ENCODE measurements at regions not wholly inside any gene's neighbourhood (a gene's known extent, or its start where the extent isn't known, plus 50 kb on each side); places are given as distances from the start of the nearest gene placed in this dataset.

DNA sequence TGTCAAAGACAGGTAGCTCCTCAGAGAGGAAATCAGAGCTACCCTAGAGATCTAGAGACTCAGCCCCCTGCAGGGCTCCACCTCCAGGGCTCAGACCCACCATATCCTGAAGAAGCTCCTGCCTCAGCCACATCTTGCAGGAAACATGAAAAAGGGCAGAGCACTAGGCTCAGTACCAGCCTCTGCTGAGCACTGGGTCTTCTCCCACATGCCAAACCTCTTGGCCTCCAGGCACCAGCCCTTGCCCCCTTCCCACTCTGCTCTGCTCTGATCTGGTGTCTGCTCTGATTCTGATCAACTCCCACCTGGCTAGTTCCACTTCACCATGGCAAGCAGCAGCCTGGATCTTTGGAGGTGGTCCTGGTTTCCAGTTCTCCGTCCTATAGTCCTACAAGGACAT is 114.3 kb upstream of the SLC66A3 start:
- no peak for DNase-seq
- peaks cover 36 to 39% of the 10 kb centered on the region in 2 experiments for H3K9me3 Mint-ChIP-seq
- Histone ChIP-seq H3K27ac (ENCODE audit: insufficient read length, low read depth, low read length) (no peak overlapping the region), H3K79me1 (ENCODE audit: insufficient read depth, low read depth, low read length, poor library complexity, severe bottlenecking) (no peaks in the 10 kb centered on the region), H2BK5ac (ENCODE audit: insufficient read length, low read length) (no peak overlapping the region), H3K56ac (ENCODE audit: insufficient read length, low read depth, low read length) (no peak overlapping the region), H2BK20ac (ENCODE audit: low read depth, low read length, poor library complexity, severe bottlenecking) (no peak overlapping the region), H3K14ac (ENCODE audit: insufficient read depth, low read length) (no peak overlapping the region), H3K9ac (ENCODE audit: extremely low read depth, insufficient read length, low read length) (no peak overlapping the region), H3K9me3 (ENCODE audit: control insufficient read depth, low read depth, low read length) (no peaks in the 10 kb centered on the region), H3K4me2 (ENCODE audit: insufficient read depth, insufficient read length, low read length) (no peak overlapping the region), H2AFZ (ENCODE audit: low read length) (no peak overlapping the region), H3K23ac (ENCODE audit: insufficient read length, low read depth, low read length) (no peak overlapping the region), H4K5ac (ENCODE audit: insufficient read length, low read depth, low read length) (no peak overlapping the region), H3K23me2 (ENCODE audit: insufficient read length, low read depth, low read length, poor library complexity, severe bottlenecking) (no peaks in the 10 kb centered on the region), H3K4me1 (ENCODE audit: insufficient read depth, low read length) (peaks cover 4% of the 10 kb centered on the region; the same call in 1 of the 2 replicates), H4K20me1 (ENCODE audit: control insufficient read depth, insufficient read depth, insufficient read length) (no peaks in the 10 kb centered on the region), H3K27me3 (ENCODE audit: insufficient read depth, low read length) (no peaks in the 10 kb centered on the region), H2BK15ac (ENCODE audit: low read depth, low read length) (no peak overlapping the region), H4K8ac (replicated peaks; ENCODE audit: insufficient read length, low read depth, low read length) (no peak overlapping the region), H3K4ac (ENCODE audit: low read depth, low read length) (no peak overlapping the region), H3T11ph (ENCODE audit: low read length) (no peak overlapping the region), H4K91ac (ENCODE audit: insufficient read length, low read depth, low read length) (no peak overlapping the region), H2BK120ac (ENCODE audit: low read depth, low read length, poor library complexity, severe bottlenecking) (no peak overlapping the region), H3K79me2 (ENCODE audit: insufficient read depth, low read length) (no peaks in the 10 kb centered on the region), H2BK12ac (ENCODE audit: insufficient read length, low read depth, low read length) (no peak overlapping the region), H2AK5ac (ENCODE audit: insufficient read length, low read length) (no peak overlapping the region), H3K18ac (ENCODE audit: insufficient read length, low read depth, low read length) (no peak overlapping the region)
- peaks cover 6% of the 10 kb centered on the region; the same call in 1 of the 2 replicates for H3K27me3 Mint-ChIP-seq (ENCODE audit: low read depth)
- peaks cover 17 to 18% of the 10 kb centered on the region in 2 experiments for H3K4me1 Mint-ChIP-seq
- no CpG with 5 or more reads among the region's 1 CpG for WGBS (ENCODE audit: extremely low coverage, insufficient read length, low lambda C conversion rate)
- TF ChIP-seq, protein P1, sequence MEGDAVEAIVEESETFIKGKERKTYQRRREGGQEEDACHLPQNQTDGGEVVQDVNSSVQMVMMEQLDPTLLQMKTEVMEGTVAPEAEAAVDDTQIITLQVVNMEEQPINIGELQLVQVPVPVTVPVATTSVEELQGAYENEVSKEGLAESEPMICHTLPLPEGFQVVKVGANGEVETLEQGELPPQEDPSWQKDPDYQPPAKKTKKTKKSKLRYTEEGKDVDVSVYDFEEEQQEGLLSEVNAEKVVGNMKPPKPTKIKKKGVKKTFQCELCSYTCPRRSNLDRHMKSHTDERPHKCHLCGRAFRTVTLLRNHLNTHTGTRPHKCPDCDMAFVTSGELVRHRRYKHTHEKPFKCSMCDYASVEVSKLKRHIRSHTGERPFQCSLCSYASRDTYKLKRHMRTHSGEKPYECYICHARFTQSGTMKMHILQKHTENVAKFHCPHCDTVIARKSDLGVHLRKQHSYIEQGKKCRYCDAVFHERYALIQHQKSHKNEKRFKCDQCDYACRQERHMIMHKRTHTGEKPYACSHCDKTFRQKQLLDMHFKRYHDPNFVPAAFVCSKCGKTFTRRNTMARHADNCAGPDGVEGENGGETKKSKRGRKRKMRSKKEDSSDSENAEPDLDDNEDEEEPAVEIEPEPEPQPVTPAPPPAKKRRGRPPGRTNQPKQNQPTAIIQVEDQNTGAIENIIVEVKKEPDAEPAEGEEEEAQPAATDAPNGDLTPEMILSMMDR (conservative IDR thresholded peaks at IDR 0.05): no peak
- no peak overlapping the region for H3K4me3 Mint-ChIP-seq
- no peak overlapping the region; a peak in 2 of 7 replicates for H3K27ac Mint-ChIP-seq
- H3K36me3 Mint-ChIP-seq (ENCODE audit: insufficient read depth in 1 of 3, low read depth in 3 of 3): peaks cover 8 to 32% (median 8%) of the 10 kb centered on the region in 3 experiments
